GM23338 (cell line): ENCODE measurements at regions not wholly inside any gene's neighbourhood (a gene's known extent, or its start where the extent isn't known, plus 50 kb on each side); places are given as distances from the start of the nearest gene placed in this dataset.

Experiments used
- ATAC-seq: fragments of 200-7000 bp; cut with Tn5 transposase; 3 replicates; pipeline ENCODE4 v1.9.1; 2020
- DNase-seq: peaks from one replicate; pipeline ENCODE4 v3.0.0-alpha.2; 2015; ENCODE audit warnings: low spot score
- H2AFZ ChIP-seq: fragments of 200-600 bp; sonication (generic); 2 replicates; pipeline ENCODE4 v1.8.0; 2016; ENCODE audit warnings: antibody characterized with exemption, mild to moderate bottlenecking, moderate library complexity
- H3F3A ChIP-seq: fragments of 200-600 bp; sonication (generic); replicated peaks from 2 replicates; pipeline ENCODE4 v1.8.0; 2017; ENCODE audit warnings: antibody characterized with exemption, mixed run types, low read depth
- H3K27ac ChIP-seq: fragments of 200-600 bp; sonication (generic); 2 replicates; pipeline ENCODE4 v1.6.1; 2016; ENCODE audit warnings: low read depth
- H3K27me3 ChIP-seq: fragments of 200-600 bp; sonication (generic); 2 replicates; pipeline ENCODE4 v1.8.0; 2016; ENCODE audit warnings: mild to moderate bottlenecking, mixed run types, moderate library complexity; ENCODE audit not compliant: insufficient read depth
- H3K36me3 ChIP-seq: fragments of 200-600 bp; sonication (generic); 2 replicates; pipeline ENCODE4 v1.8.0; 2016; ENCODE audit warnings: mild to moderate bottlenecking; ENCODE audit not compliant: insufficient read depth
- H3K4me1 ChIP-seq: fragments of 200-600 bp; sonication (generic); 2 replicates; pipeline ENCODE4 v1.8.0; 2016; ENCODE audit warnings: mild to moderate bottlenecking, moderate library complexity; ENCODE audit not compliant: insufficient read depth
- H3K4me2 ChIP-seq: fragments of 200-600 bp; sonication (generic); 2 replicates; pipeline ENCODE4 v1.7.1; 2017; ENCODE audit warnings: mixed run types
- H3K4me3 ChIP-seq: fragments of 200-600 bp; sonication (generic); 2 replicates; pipeline ENCODE4 v1.6.1; 2016; ENCODE audit warnings: mixed run types
- H3K79me2 ChIP-seq: fragments of 200-600 bp; sonication (generic); replicated peaks from 2 replicates; pipeline ENCODE4 v1.8.0; 2017; ENCODE audit warnings: mild to moderate bottlenecking; ENCODE audit not compliant: insufficient read depth
- H3K9me2 ChIP-seq: fragments of 200-600 bp; sonication (generic); 2 replicates; pipeline ENCODE4 v1.8.0; 2017; ENCODE audit not compliant: insufficient read depth
- H4K20me1 ChIP-seq: fragments of 200-600 bp; sonication (generic); replicated peaks from 2 replicates; pipeline ENCODE4 v1.8.0; 2017; ENCODE audit warnings: mild to moderate bottlenecking; ENCODE audit not compliant: insufficient read depth
- H3K27ac Mint-ChIP-seq: 2 replicates; pipeline ENCODE4 v1.8.0; 2020; ENCODE audit warnings: inconsistent platforms, mild to moderate bottlenecking, moderate library complexity, mixed read lengths
- H3K27me3 Mint-ChIP-seq: 3 replicates; pipeline ENCODE4 v1.8.0; 2022; ENCODE audit warnings: low read depth, mild to moderate bottlenecking, moderate library complexity, mixed read lengths, inconsistent platforms; ENCODE audit not compliant: insufficient read depth, poor library complexity
- H3K36me3 Mint-ChIP-seq: 3 replicates; pipeline ENCODE4 v1.8.0; 2021; ENCODE audit warnings: low read depth, mild to moderate bottlenecking, inconsistent platforms, moderate library complexity, mixed read lengths
- H3K4me1 Mint-ChIP-seq: 3 replicates; pipeline ENCODE4 v1.8.0; 2020; ENCODE audit warnings: mild to moderate bottlenecking, inconsistent platforms, mixed read lengths
- H3K4me3 Mint-ChIP-seq: 3 replicates; pipeline ENCODE4 v1.8.0; 2021; ENCODE audit warnings: moderate library complexity, mild to moderate bottlenecking, inconsistent platforms, mixed read lengths
- H3K9me3 Mint-ChIP-seq: 3 replicates; pipeline ENCODE4 v1.8.0; 2020; ENCODE audit warnings: moderate library complexity, mild to moderate bottlenecking, inconsistent platforms, mixed read lengths
- CREB1 ChIP-seq: fragments of 250-450 bp; sonication (Bioruptor Pico); IDR thresholded peaks from 2 replicates; pipeline ENCODE4 v1.5.0; 2020; ENCODE audit warnings: low read depth, mild to moderate bottlenecking, moderate library complexity
- ETS1 ChIP-seq: IDR thresholded peaks from 2 replicates; pipeline ENCODE4 v1.6.1; 2016; ENCODE audit warnings: antibody characterized with exemption
- JUNB ChIP-seq: IDR thresholded peaks from one replicate; pipeline ENCODE4 v1.6.1; 2016; ENCODE audit warnings: antibody characterized with exemption; ENCODE audit not compliant: unreplicated experiment
- NANOG ChIP-seq: IDR thresholded peaks from 2 replicates; pipeline ENCODE4 v1.6.1; 2016; ENCODE audit warnings: antibody characterized with exemption, borderline replicate concordance
- POLR2AphosphoS5 ChIP-seq: IDR thresholded peaks from 2 replicates; pipeline ENCODE4 v1.6.1; 2016; ENCODE audit warnings: antibody characterized with exemption, low read depth
- STAT1 ChIP-seq: IDR thresholded peaks from one replicate; pipeline ENCODE4 v1.6.1; 2016; ENCODE audit warnings: antibody characterized with exemption; ENCODE audit not compliant: unreplicated experiment
- TF ChIP-seq, protein P1 (sequence below): IDR thresholded peaks from one replicate; pipeline ENCODE4 v1.6.1; 2018; ENCODE audit warnings: antibody characterized with exemption; ENCODE audit not compliant: unreplicated experiment
- TF ChIP-seq, protein P2 (sequence below), 2 experiments: fragments of 200-600 bp in 1 of 2; sonication (generic) in 1 of 2; conservative IDR thresholded peaks; 2 replicates each; pipeline versions ENCODE4 v1.5.1 to v1.6.1; 2016 to 2017; ENCODE audit warnings: antibody characterized with exemption in 2 of 2, low read depth in 2 of 2, mild to moderate bottlenecking in 2 of 2, moderate library complexity in 1 of 2

DNA sequence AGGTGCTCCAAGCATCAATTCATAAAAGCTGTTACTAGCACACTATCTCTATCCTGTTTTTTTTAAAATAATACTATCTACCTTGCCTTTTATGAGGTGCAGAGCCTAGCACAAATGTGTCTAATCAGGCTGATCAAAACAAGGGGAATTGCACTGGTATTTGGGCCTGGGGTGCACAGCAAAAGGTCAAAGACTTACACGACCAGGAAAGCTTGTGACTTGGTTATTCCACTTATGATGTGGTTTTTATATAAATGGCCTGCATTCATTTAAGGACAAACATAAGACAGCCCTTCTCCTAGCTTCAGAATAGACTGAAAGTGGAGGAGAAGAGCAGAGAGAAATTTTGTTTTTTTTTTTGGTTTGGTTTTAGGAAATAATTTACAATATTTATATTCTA, 98.4 kb upstream of the SGIP1 start (continued):
- TF ChIP-seq, protein P1, sequence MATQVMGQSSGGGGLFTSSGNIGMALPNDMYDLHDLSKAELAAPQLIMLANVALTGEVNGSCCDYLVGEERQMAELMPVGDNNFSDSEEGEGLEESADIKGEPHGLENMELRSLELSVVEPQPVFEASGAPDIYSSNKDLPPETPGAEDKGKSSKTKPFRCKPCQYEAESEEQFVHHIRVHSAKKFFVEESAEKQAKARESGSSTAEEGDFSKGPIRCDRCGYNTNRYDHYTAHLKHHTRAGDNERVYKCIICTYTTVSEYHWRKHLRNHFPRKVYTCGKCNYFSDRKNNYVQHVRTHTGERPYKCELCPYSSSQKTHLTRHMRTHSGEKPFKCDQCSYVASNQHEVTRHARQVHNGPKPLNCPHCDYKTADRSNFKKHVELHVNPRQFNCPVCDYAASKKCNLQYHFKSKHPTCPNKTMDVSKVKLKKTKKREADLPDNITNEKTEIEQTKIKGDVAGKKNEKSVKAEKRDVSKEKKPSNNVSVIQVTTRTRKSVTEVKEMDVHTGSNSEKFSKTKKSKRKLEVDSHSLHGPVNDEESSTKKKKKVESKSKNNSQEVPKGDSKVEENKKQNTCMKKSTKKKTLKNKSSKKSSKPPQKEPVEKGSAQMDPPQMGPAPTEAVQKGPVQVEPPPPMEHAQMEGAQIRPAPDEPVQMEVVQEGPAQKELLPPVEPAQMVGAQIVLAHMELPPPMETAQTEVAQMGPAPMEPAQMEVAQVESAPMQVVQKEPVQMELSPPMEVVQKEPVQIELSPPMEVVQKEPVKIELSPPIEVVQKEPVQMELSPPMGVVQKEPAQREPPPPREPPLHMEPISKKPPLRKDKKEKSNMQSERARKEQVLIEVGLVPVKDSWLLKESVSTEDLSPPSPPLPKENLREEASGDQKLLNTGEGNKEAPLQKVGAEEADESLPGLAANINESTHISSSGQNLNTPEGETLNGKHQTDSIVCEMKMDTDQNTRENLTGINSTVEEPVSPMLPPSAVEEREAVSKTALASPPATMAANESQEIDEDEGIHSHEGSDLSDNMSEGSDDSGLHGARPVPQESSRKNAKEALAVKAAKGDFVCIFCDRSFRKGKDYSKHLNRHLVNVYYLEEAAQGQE, result no peak
- TF ChIP-seq JUNB (no peak), POLR2AphosphoS5 (no peak), NANOG (no peak)

- no peaks in the 10 kb centered on the region for H3K36me3 Mint-ChIP-seq
- Histone ChIP-seq H3K9me2 (peaks cover 5% of the 10 kb centered on the region; the same call in 1 of the 2 replicates), H4K20me1 (no peaks in the 10 kb centered on the region), H3K4me3 (no peak overlapping the region), H2AFZ (no peak overlapping the region), H3K79me2 (no peaks in the 10 kb centered on the region), H3F3A (no peaks in the 10 kb centered on the region), H3K27ac (no peak overlapping the region), H3K27me3 (no peaks in the 10 kb centered on the region), H3K36me3 (0 out of 2 replicates have a peak, but pooled peaks cover under 1% of the 10 kb centered on the region), H3K4me1 (peaks cover 17% of the 10 kb centered on the region), H3K4me2 (no peak overlapping the region)
- peaks cover 3% of the 10 kb centered on the region; the same call in 2 of the 3 replicates for H3K9me3 Mint-ChIP-seq
- peaks cover 23% of the 10 kb centered on the region; the same call in 2 of the 3 replicates for H3K4me1 Mint-ChIP-seq
- DNase-seq (peak; percentile 43), ATAC-seq (peak; percentile 57)
- no peak overlapping the region for H3K4me3 Mint-ChIP-seq
- peaks cover 2% of the 10 kb centered on the region for H3K27me3 Mint-ChIP-seq
- no peak overlapping the region for H3K27ac Mint-ChIP-seq
- TF ChIP-seq CREB1 (CRISPR knock-in tag), result no peak
- no peak for TF ChIP-seq NANOG
- TF ChIP-seq, protein P2, sequence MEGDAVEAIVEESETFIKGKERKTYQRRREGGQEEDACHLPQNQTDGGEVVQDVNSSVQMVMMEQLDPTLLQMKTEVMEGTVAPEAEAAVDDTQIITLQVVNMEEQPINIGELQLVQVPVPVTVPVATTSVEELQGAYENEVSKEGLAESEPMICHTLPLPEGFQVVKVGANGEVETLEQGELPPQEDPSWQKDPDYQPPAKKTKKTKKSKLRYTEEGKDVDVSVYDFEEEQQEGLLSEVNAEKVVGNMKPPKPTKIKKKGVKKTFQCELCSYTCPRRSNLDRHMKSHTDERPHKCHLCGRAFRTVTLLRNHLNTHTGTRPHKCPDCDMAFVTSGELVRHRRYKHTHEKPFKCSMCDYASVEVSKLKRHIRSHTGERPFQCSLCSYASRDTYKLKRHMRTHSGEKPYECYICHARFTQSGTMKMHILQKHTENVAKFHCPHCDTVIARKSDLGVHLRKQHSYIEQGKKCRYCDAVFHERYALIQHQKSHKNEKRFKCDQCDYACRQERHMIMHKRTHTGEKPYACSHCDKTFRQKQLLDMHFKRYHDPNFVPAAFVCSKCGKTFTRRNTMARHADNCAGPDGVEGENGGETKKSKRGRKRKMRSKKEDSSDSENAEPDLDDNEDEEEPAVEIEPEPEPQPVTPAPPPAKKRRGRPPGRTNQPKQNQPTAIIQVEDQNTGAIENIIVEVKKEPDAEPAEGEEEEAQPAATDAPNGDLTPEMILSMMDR (conservative IDR thresholded peaks at IDR 0.05; ENCODE audit: low read depth in 2 of 2), result peak; percentile 46 to 49
- no peak for TF ChIP-seq STAT1
- no peak for TF ChIP-seq ETS1
Observed at GRCh38 chr1:66436378-66437135, 97.4 kb upstream of the SGIP1 start.
